GM18517 (cell line): ENCODE measurements at regions not wholly inside any gene's neighbourhood (a gene's known extent, or its start where the extent isn't known, plus 50 kb on each side); places are given as distances from the start of the nearest gene placed in this dataset.

Source experiments
- ATAC-seq: cut with Tn5 transposase; IDR thresholded peaks from one replicate; pipeline ENCODE4 v1.9.1; 2021; ENCODE audit warnings: mild to moderate bottlenecking, moderate library complexity; ENCODE audit not compliant: unreplicated experiment

DNA sequence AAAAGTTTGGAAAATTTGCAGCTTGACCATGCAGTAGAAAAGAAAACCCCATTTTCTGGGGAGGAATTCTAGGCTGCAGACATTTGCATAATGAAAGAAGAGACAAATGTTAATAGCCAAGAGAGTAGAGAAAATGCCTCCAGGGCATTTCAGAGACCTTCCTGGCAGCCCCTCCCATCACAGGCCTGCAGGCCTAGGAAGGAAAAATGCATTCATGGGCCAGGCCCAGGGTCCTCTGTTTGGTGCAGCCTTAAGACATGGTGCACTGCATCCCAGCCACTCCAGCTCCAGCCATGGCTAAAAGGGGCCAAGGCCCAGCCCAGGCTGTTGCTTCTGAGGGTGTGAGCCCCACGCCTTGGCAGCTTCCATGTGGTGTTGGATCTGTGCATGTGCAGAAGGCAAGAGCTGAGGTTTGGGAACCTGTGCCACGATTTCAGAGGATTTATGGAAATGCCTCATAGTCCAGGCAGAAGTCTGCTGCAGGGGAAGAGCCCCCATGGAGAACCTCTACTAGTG is 75.0 kb upstream of the OR13F1 start:
- no peak for ATAC-seq

DNA sequence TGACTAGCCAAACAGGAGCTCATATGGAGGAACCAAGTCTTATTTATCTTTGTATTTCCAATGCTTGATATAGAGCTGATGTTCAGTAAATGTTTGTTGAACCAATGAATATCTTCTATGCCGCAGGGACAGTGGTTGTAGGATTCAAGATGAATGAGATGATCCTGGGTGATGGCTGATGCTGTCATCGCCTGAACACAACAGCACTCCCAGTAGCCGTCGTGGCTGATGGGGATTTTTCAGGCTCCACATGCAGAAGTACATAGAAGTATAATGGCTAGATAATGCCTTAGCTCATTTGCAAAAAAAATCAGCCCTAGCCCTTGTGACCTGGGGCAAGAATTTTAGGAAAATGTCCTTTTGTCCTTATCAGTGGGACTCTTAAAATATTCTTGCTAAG is 69.0 kb upstream of the OR13F1 start:
- ATAC-seq, result no peak

DNA sequence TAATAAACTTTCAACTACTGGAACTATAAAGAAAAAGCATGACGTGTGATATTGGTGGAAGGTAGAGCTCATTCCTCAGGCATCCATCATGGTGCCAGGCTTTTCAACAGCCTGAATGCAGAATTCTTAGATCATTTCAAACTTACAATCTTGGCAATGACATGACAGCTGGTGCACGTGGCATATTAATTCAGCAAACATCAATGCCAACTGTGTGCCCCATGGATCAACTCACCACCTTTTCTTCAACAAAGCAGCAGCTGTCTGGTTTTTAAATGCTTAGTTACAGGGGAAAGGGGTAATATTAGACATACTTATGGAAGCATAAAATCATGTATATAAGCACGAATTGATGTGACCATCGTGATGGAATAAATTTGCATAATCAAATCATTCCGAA is 56.0 kb upstream of the OR13F1 start:
- no peak for ATAC-seq
